BJ (cell line): ENCODE measurements at regions not wholly inside any gene's neighbourhood (a gene's known extent, or its start where the extent isn't known, plus 50 kb on each side); places are given as distances from the start of the nearest gene placed in this dataset.

Source experiments
- CTCF ChIA-PET: fragments of 350-600 bp; formaldehyde crosslinking; extraction: SDS; loops from one replicate; lab custom pipeline; 2021; ENCODE audit warnings: antibody characterized with exemption, inconsistent platforms; lab: Yijun Ruan, JAX
- POLR2A ChIA-PET: fragments of 300-600 bp; sonication (Branson Sonifier 250); formaldehyde crosslinking; extraction: SDS; loops from one replicate; lab custom pipeline; 2021; ENCODE audit warnings: antibody characterized with exemption; lab: Charles Lee
- DNase-seq: peaks from one replicate; pipeline ENCODE4 v3.0.0-alpha.2; 2011; ENCODE audit warnings: low read depth
- H3K27me3 ChIP-seq: 2 replicates; pipeline ENCODE4 v1.6.0; 2011; ENCODE audit warnings: low read length; ENCODE audit not compliant: control insufficient read depth, insufficient read depth
- H3K36me3 ChIP-seq: 2 replicates; pipeline ENCODE4 v1.5.1; 2011; ENCODE audit warnings: low read length; ENCODE audit not compliant: control insufficient read depth, insufficient read depth
- H3K4me3 ChIP-seq: 2 replicates; pipeline ENCODE4 v1.5.1; 2011; ENCODE audit warnings: low read depth, mild to moderate bottlenecking, control low read depth, low read length
- TF ChIP-seq, protein P1 (sequence below): IDR thresholded peaks from 2 replicates; pipeline ENCODE4 v1.5.1; 2011; ENCODE audit warnings: low read depth, mild to moderate bottlenecking, control low read depth, inconsistent platforms, low read length, moderate library complexity; ENCODE audit not compliant: insufficient read depth

GRCh38 chr2:43171789-43172188 is 54.6 kb downstream of the ZFP36L2 start:
- POLR2A ChIA-PET, result interaction anchor here (0.6 kb wide), 1 partner anchor 10 kb away, joined by 3 read pairs; no protein-coding TSS in a partner anchor
- no peak for DNase-seq
- Histone ChIP-seq H3K27me3 (no peaks in the 10 kb centered on the region; the same call in 1 of the 2 replicates), H3K4me3 (no peak overlapping the region), H3K36me3 (no peaks in the 10 kb centered on the region)
- TF ChIP-seq, protein P1, sequence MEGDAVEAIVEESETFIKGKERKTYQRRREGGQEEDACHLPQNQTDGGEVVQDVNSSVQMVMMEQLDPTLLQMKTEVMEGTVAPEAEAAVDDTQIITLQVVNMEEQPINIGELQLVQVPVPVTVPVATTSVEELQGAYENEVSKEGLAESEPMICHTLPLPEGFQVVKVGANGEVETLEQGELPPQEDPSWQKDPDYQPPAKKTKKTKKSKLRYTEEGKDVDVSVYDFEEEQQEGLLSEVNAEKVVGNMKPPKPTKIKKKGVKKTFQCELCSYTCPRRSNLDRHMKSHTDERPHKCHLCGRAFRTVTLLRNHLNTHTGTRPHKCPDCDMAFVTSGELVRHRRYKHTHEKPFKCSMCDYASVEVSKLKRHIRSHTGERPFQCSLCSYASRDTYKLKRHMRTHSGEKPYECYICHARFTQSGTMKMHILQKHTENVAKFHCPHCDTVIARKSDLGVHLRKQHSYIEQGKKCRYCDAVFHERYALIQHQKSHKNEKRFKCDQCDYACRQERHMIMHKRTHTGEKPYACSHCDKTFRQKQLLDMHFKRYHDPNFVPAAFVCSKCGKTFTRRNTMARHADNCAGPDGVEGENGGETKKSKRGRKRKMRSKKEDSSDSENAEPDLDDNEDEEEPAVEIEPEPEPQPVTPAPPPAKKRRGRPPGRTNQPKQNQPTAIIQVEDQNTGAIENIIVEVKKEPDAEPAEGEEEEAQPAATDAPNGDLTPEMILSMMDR, result no peak
- CTCF ChIA-PET, result interaction anchor here (0.7 kb wide), 1 partner anchor 52 kb away, joined by 3 read pairs; no protein-coding TSS in a partner anchor

DNA sequence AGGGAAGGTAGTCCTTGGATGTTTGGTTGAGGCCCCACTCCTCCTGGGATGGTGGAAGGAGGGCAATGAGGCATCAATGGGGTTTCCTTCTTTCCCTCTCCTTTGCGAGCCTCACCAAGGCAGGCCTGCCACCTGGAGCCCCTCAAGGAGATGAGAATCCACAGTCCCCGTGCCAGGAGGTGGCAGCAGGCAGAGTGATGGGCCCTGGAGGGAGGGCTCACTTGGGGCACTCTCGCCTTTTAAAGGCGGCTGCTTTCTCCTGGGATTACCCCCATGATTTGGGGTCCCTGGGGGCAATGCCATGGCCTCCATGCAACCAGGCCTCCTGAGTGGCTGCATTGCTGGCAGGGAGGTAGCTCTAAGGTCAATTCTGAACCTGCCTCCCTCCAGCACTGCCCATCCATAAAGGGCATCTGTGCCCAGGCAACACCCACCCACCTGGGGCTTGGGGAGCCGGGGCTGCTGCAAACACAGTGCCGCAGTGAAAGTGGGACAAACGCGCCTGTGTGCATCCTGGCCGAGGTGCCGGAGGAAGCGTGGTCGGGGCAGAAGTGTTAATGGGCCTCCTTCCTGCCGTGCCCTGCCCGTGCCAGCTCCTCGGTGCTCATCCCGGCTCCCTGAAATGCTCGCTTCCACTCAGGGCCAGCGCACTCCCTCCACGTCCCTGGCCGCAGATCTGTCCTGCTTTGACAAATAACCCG is 55.9 kb downstream of the ZFP36L2 start:
- Histone ChIP-seq H3K27me3 (no peaks in the 10 kb centered on the region; the same call in 1 of the 2 replicates), H3K4me3 (no peak overlapping the region), H3K36me3 (no peaks in the 10 kb centered on the region)
- no peak for DNase-seq
- TF ChIP-seq, protein P1, result no peak
- POLR2A ChIA-PET, result no interaction called here
- CTCF ChIA-PET, result interaction anchor here (0.6 to 1.4 kb wide), 4 partner anchors 8 to 208 kb away, joined by 3 to 4 read pairs (median 3); no protein-coding TSS in a partner anchor

DNA sequence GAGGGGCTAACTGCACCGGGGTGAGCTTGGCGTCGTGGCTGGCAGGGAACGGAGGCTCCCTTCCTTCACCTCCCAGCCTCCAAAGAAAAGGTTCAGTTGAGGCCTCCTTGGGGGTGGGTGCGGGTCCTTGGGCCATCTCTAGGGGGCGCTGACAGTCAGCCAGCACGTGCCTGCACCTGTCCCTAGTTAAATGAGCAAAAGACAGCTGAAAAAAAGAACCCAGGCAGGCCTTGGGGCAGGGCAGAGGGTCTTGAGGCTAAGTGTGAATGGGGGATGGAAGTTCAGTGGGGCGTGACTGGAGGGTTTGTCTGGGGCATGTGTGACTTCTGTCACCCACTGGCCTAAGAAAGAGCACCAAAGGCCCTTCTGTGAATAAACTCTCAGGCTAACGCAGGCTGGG is 56.4 kb downstream of the ZFP36L2 start:
- H3K36me3 ChIP-seq, result no peaks in the 10 kb centered on the region
- POLR2A ChIA-PET, result no interaction called here
- CTCF ChIA-PET, result interaction anchor here (0.7 to 1.4 kb wide), 3 partner anchors 8 to 51 kb away, joined by 3 to 4 read pairs (median 3); no protein-coding TSS in a partner anchor
- no peak for DNase-seq
- no peak overlapping the region for H3K4me3 ChIP-seq
- H3K27me3 ChIP-seq, result no peaks in the 10 kb centered on the region; the same call in 1 of the 2 replicates
- TF ChIP-seq, protein P1, result peak; percentile 46

- Histone ChIP-seq H3K4me3 (no peak overlapping the region), H3K36me3 (no peaks in the 10 kb centered on the region), H3K27me3 (no peaks in the 10 kb centered on the region; the same call in 1 of the 2 replicates)
- POLR2A ChIA-PET, result interaction anchor here (0.7 kb wide), 1 partner anchor 371 kb away, joined by 3 read pairs; no protein-coding TSS in a partner anchor
- DNase-seq, result no peak
- TF ChIP-seq, protein P1, result no peak
- CTCF ChIA-PET, result interaction anchor here (0.7 to 1.4 kb wide), 3 partner anchors 9 to 58 kb away, joined by 3 read pairs; no protein-coding TSS in a partner anchor
Observed at GRCh38 chr2:43169099-43169945, 57.1 kb downstream of the ZFP36L2 start.
